Natural killer cell (primary cell): ENCODE measurements at regions not wholly inside any gene's neighbourhood (a gene's known extent, or its start where the extent isn't known, plus 50 kb on each side); places are given as distances from the start of the nearest gene placed in this dataset.

Experiments used
- ATAC-seq, 3 donors: fragments of 150-1000 bp in 2 of 3; fragments of 200-7000 bp in 1 of 3; cut with Tn5 transposase; 1 replicate in 1 of 3; 2 replicates in 2 of 3; pipeline ENCODE4 v1.10.0; 2021; ENCODE audit warnings: mild to moderate bottlenecking in 2 of 3, moderate library complexity in 2 of 3
- DNase-seq, 2 donors: peaks; one replicate each; pipeline versions ENCODE4 v3.0.0 to v3.0.0-alpha.2; 2013 to 2021; ENCODE audit warnings: mixed read lengths in 1 of 2
- H3K27ac ChIP-seq: one replicate; pipeline ENCODE4 v1.5.1; 2013; ENCODE audit warnings: mild to moderate bottlenecking, low read length
- H3K27me3 ChIP-seq: one replicate; pipeline ENCODE4 v1.6.1; 2013; ENCODE audit warnings: low read length; ENCODE audit not compliant: control insufficient read depth, insufficient read depth
- H3K36me3 ChIP-seq: one replicate; pipeline ENCODE4 v1.6.1; 2013; ENCODE audit warnings: low read length; ENCODE audit not compliant: control insufficient read depth, insufficient read depth
- H3K4me1 ChIP-seq: one replicate; pipeline ENCODE4 v1.6.1; 2013; ENCODE audit warnings: low read length; ENCODE audit not compliant: control insufficient read depth, insufficient read depth
- H3K4me3 ChIP-seq: one replicate; pipeline ENCODE4 v1.5.1; 2013; ENCODE audit warnings: low read length
- H3K9me3 ChIP-seq: one replicate; pipeline ENCODE4 v1.6.1; 2013; ENCODE audit warnings: low read length; ENCODE audit not compliant: control insufficient read depth, insufficient read depth
- H3K27ac Mint-ChIP-seq, 2 donors: one replicate each; pipeline ENCODE4 v1.8.0; 2022; ENCODE audit warnings: mild to moderate bottlenecking in 2 of 2, mixed read lengths in 2 of 2, moderate library complexity in 1 of 2
- H3K27me3 Mint-ChIP-seq, 2 donors: one replicate each; pipeline ENCODE4 v1.8.0; 2022; ENCODE audit warnings: low read depth in 2 of 2, mixed read lengths in 2 of 2
- H3K36me3 Mint-ChIP-seq: one replicate; pipeline ENCODE4 v1.8.0; 2022; ENCODE audit warnings: mixed read lengths
- H3K4me1 Mint-ChIP-seq, 2 donors: one replicate each; pipeline ENCODE4 v1.8.0; 2022; ENCODE audit warnings: mixed read lengths in 2 of 2
- H3K4me3 Mint-ChIP-seq: one replicate; pipeline ENCODE4 v1.8.0; 2022; ENCODE audit warnings: mild to moderate bottlenecking, moderate library complexity, mixed read lengths
- H3K9me3 Mint-ChIP-seq, 2 donors: one replicate each; pipeline ENCODE4 v1.8.0; 2022; ENCODE audit warnings: mixed read lengths in 2 of 2
- WGBS: methylation state at CpG from one replicate; pipeline ENCODE4 v1.1.7; 2013; ENCODE audit warnings: missing lambda C conversion rate; ENCODE audit not compliant: insufficient coverage; 5-methylcytosine and 5-hydroxymethylcytosine counted together
- intact Hi-C: fragments of 100-400 bp; cut with micrococcal nuclease; formaldehyde crosslinking; loops from one replicate; pipeline ENCODE4 v1.14.2; 2022
- TF ChIP-seq, protein P1 (sequence below): fragments of 200-600 bp; IDR thresholded peaks from one replicate; pipeline ENCODE4 v1.8.0; 2022; ENCODE audit warnings: antibody characterized with exemption

DNA sequence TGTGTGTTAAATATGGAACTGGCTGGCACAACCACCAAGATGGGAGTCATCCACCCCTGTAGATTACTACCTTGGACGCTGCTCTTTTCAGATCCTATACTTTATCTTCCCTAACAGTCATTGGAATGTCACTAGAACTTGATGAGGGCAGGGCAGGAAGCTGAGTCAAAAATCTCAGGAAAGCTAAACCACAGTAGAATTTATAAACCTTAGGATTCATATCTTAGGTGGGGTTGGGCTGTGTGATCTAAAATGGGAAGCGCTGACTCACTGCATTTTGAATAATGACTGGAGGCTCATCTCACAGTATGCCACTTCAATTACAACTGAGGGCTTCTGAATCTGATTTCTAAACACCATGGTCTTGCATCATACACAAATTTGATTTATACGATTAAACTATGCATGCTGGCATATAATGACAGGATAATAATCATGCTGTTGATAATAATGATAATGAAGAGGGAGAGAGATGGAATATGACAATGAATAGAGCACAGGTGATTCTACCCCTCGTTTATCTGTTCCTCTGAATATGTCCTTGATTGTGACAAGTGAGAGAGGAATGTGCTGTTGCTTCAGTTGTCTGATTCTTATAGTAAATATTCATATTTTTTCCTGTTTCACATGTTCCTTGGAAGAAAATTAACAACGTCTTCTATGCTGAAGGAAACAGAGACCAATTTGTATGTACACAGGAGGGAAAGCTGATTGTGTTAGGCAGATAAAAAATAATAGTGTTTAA lies 270.3 kb upstream of the HS3ST1 start:
- Mint-ChIP-seq H3K36me3 (no peaks in the 10 kb centered on the region), H3K27me3 (no peaks in the 10 kb centered on the region), H3K4me3 (no peak overlapping the region), H3K27ac (no peak overlapping the region), H3K4me1 (no peaks in the 10 kb centered on the region), H3K9me3 (peaks cover 0 to 6% of the 10 kb centered on the region in 2 donors)
- TF ChIP-seq, protein P1, sequence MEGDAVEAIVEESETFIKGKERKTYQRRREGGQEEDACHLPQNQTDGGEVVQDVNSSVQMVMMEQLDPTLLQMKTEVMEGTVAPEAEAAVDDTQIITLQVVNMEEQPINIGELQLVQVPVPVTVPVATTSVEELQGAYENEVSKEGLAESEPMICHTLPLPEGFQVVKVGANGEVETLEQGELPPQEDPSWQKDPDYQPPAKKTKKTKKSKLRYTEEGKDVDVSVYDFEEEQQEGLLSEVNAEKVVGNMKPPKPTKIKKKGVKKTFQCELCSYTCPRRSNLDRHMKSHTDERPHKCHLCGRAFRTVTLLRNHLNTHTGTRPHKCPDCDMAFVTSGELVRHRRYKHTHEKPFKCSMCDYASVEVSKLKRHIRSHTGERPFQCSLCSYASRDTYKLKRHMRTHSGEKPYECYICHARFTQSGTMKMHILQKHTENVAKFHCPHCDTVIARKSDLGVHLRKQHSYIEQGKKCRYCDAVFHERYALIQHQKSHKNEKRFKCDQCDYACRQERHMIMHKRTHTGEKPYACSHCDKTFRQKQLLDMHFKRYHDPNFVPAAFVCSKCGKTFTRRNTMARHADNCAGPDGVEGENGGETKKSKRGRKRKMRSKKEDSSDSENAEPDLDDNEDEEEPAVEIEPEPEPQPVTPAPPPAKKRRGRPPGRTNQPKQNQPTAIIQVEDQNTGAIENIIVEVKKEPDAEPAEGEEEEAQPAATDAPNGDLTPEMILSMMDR, result no peak
- intact Hi-C loops, result no loop called here
- WGBS, result 75% methylated on average over 4 of the region's 5 CpGs
- Histone ChIP-seq H3K36me3 (no peaks in the 10 kb centered on the region), H3K27ac (no peak overlapping the region), H3K4me3 (no peak overlapping the region), H3K9me3 (no peaks in the 10 kb centered on the region), H3K27me3 (no peaks in the 10 kb centered on the region), H3K4me1 (no peaks in the 10 kb centered on the region)
- ATAC-seq, result no peak
- DNase-seq, result no peak

DNA sequence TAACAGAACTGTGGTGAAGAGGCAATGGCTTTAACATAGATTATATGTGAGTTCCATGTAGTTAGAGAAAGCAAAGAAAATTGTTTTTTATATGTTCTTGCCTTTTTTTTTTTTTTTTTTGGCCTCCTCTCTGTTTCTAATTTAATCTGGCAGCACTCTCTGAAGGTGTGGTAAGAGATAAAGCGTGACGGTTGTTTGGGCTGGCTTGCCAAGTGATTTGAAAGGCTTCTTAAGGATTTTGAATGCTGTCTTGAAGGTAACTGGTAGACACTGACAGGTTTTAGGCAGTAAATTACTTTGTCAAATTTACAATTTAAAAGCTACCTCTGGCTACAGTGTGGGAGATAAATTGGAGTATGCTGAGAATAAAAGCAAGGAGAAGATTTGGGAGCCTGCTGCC lies 269.3 kb upstream of the HS3ST1 start:
- H3K9me3 ChIP-seq, result no peaks in the 10 kb centered on the region
- intact Hi-C loops, result no loop called here
- H3K27ac ChIP-seq, result no peak overlapping the region
- Mint-ChIP-seq H3K9me3 (peaks cover 3 to 7% of the 10 kb centered on the region in 2 donors), H3K36me3 (no peaks in the 10 kb centered on the region), H3K4me1 (no peaks in the 10 kb centered on the region), H3K4me3 (no peak overlapping the region), H3K27me3 (no peaks in the 10 kb centered on the region), H3K27ac (no peak overlapping the region)
- H3K4me3 ChIP-seq, result no peak overlapping the region
- H3K27me3 ChIP-seq, result no peaks in the 10 kb centered on the region
- TF ChIP-seq, protein P1, result no peak
- no peaks in the 10 kb centered on the region for H3K36me3 ChIP-seq
- DNase-seq (no peak), ATAC-seq (no peak)
- WGBS, result 100% methylated on average over 2 of the region's 2 CpGs
- H3K4me1 ChIP-seq, result no peaks in the 10 kb centered on the region

- H3K4me3 Mint-ChIP-seq, result no peak overlapping the region
- DNase-seq (no peak), ATAC-seq (no peak)
- intact Hi-C loops, result no loop called here
- peaks cover 3 to 7% of the 10 kb centered on the region in 2 donors for H3K9me3 Mint-ChIP-seq
- Histone ChIP-seq H3K9me3 (no peaks in the 10 kb centered on the region), H3K4me3 (no peak overlapping the region), H3K36me3 (no peaks in the 10 kb centered on the region), H3K4me1 (no peaks in the 10 kb centered on the region), H3K27ac (no peak overlapping the region), H3K27me3 (no peaks in the 10 kb centered on the region)
- no peaks in the 10 kb centered on the region for H3K4me1 Mint-ChIP-seq
- H3K27ac Mint-ChIP-seq, result no peak overlapping the region
- no peaks in the 10 kb centered on the region for H3K36me3 Mint-ChIP-seq
- no peaks in the 10 kb centered on the region for H3K27me3 Mint-ChIP-seq
- 54% methylated on average over 2 of the region's 2 CpGs for WGBS
- TF ChIP-seq, protein P1, result no peak
Observed at GRCh38 chr4:11693693-11694092, 265.0 kb upstream of the HS3ST1 start.

DNA sequence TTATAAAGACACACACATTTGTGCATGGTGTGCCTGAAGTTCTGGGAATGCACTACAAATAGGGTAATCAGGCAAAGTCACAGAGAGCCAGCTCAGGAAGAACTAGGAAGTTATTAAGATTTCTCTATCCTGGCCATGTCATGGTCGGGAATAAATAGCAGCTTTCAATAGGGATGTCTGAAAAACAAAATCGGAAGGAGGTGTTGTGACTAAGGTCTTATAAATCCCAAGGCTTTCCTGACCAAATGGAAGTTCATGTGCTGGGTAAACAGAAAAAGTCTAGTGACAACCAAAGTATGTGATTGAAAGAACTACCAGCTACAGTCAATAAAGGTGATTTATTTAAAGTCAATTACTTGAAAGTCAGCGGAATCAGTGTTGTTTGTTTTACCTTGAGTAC lies 262.5 kb upstream of the HS3ST1 start:
- H3K27ac ChIP-seq, result no peak overlapping the region
- Mint-ChIP-seq H3K27me3 (no peaks in the 10 kb centered on the region), H3K36me3 (no peaks in the 10 kb centered on the region), H3K4me1 (no peaks in the 10 kb centered on the region), H3K27ac (no peak overlapping the region), H3K4me3 (no peak overlapping the region), H3K9me3 (peaks cover 2 to 5% of the 10 kb centered on the region in 2 donors)
- intact Hi-C loops, result no loop called here
- ATAC-seq, result no peak
- TF ChIP-seq, protein P1, result no peak
- no peaks in the 10 kb centered on the region for H3K36me3 ChIP-seq
- H3K27me3 ChIP-seq, result no peaks in the 10 kb centered on the region
- no peaks in the 10 kb centered on the region for H3K9me3 ChIP-seq
- WGBS, result 82% methylated on average over 3 of the region's 3 CpGs
- no peaks in the 10 kb centered on the region for H3K4me1 ChIP-seq
- no peak for DNase-seq
- H3K4me3 ChIP-seq, result no peak overlapping the region
